BJ (cell line): ENCODE measurements at regions not wholly inside any gene's neighbourhood (a gene's known extent, or its start where the extent isn't known, plus 50 kb on each side); places are given as distances from the start of the nearest gene placed in this dataset.

Experiments used
- CTCF ChIA-PET: fragments of 350-600 bp; formaldehyde crosslinking; extraction: SDS; loops from one replicate; lab custom pipeline; 2021; ENCODE audit warnings: antibody characterized with exemption, inconsistent platforms; lab: Yijun Ruan, JAX
- POLR2A ChIA-PET: fragments of 300-600 bp; sonication (Branson Sonifier 250); formaldehyde crosslinking; extraction: SDS; loops from one replicate; lab custom pipeline; 2021; ENCODE audit warnings: antibody characterized with exemption; lab: Charles Lee
- DNase-seq: peaks from one replicate; pipeline ENCODE4 v3.0.0-alpha.2; 2011; ENCODE audit warnings: low read depth
- H3K27me3 ChIP-seq: 2 replicates; pipeline ENCODE4 v1.6.0; 2011; ENCODE audit warnings: low read length; ENCODE audit not compliant: control insufficient read depth, insufficient read depth
- H3K36me3 ChIP-seq: 2 replicates; pipeline ENCODE4 v1.5.1; 2011; ENCODE audit warnings: low read length; ENCODE audit not compliant: control insufficient read depth, insufficient read depth
- H3K4me3 ChIP-seq: 2 replicates; pipeline ENCODE4 v1.5.1; 2011; ENCODE audit warnings: low read depth, mild to moderate bottlenecking, control low read depth, low read length
- TF ChIP-seq, protein P1 (sequence below): IDR thresholded peaks from 2 replicates; pipeline ENCODE4 v1.5.1; 2011; ENCODE audit warnings: low read depth, mild to moderate bottlenecking, control low read depth, inconsistent platforms, low read length, moderate library complexity; ENCODE audit not compliant: insufficient read depth

DNA sequence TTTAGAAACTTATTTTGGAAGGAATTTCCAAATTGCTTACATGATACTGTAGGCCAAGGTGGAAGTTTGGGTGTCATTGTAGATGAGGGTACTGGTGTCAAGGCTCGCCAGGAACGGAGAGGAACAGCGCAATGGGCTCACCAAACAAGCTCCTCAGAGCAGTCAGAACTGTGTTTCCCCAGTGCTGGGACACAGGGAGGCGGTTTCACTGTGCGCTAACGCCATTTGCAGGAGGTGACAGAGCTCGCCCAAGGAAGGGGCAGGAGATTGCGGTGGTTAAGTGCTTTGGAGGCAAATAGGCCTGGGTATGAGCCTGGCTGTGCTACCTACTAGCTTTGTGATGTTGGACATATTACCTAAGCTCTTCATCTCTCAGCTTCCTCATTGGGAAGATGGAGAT lies 57.3 kb downstream of the HHEX start:
- Histone ChIP-seq H3K27me3 (no peaks in the 10 kb centered on the region; the same call in 1 of the 2 replicates), H3K36me3 (no peaks in the 10 kb centered on the region), H3K4me3 (no peak overlapping the region)
- TF ChIP-seq, protein P1, sequence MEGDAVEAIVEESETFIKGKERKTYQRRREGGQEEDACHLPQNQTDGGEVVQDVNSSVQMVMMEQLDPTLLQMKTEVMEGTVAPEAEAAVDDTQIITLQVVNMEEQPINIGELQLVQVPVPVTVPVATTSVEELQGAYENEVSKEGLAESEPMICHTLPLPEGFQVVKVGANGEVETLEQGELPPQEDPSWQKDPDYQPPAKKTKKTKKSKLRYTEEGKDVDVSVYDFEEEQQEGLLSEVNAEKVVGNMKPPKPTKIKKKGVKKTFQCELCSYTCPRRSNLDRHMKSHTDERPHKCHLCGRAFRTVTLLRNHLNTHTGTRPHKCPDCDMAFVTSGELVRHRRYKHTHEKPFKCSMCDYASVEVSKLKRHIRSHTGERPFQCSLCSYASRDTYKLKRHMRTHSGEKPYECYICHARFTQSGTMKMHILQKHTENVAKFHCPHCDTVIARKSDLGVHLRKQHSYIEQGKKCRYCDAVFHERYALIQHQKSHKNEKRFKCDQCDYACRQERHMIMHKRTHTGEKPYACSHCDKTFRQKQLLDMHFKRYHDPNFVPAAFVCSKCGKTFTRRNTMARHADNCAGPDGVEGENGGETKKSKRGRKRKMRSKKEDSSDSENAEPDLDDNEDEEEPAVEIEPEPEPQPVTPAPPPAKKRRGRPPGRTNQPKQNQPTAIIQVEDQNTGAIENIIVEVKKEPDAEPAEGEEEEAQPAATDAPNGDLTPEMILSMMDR, result no peak
- ChIA-PET POLR2A (no interaction called here), CTCF (no interaction called here)
- no peak for DNase-seq

DNA sequence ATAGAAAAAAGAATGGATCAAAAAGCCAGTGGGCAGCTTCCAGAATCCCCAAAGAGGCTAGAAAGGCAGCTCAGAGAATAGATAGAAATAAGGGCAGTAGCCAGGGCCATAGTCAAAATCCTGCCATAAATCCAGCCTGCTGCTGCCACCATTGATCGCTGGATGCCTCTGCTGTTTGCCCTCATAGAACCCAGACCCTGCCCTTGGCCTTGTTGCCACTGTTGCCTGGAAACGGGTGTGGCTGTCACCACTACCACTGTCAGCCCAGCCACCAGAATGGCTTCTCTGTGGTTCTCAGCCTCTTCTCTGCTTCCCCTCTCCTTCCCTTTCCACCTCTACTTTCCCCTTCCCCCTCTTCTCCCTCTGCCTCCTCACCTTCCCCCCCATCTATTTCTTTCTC lies 57.8 kb downstream of the HHEX start:
- no peak for DNase-seq
- POLR2A ChIA-PET, result no interaction called here
- Histone ChIP-seq H3K36me3 (no peaks in the 10 kb centered on the region), H3K27me3 (no peaks in the 10 kb centered on the region; the same call in 1 of the 2 replicates), H3K4me3 (no peak overlapping the region)
- CTCF ChIA-PET, result interaction anchor here (0.6 to 0.7 kb wide), 3 partner anchors 12 to 674 kb away, joined by 3 read pairs; no protein-coding TSS in a partner anchor
- TF ChIP-seq, protein P1, result no peak

DNA sequence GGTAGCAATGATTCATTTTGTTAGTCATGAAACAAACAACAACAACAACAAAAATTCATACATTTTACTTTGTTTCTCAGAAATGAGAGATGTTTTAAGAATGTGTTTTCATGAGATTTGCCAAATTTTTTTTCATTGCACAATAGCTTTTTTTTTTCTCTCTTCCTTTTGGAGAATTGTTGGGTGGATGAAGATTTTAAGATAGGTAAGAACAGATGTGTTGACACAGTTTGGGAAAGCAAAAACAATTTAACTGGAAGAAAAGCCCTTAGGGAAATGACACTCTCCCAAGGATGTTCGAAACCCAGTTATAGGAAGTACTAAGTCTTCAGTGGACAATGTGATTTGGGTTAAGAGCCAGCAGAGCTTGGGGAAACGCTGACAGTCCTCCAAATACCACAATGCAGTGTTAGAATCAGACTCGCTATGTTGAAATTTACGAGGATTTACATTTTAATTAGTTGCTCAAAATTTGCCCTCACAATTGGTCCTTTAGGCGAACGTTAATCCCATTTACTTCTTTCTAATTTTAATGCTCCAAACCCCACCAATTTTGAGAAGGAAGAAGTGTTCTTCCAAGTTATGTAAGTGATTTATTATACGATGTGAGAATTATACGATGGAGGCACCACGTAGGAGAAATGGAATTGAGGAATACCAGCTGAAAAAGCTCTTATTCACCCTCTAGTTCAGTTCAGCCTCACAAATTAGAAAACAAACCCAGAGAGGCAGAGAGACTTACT lies 61.2 kb downstream of the HHEX start:
- peak; percentile 73 for DNase-seq
- POLR2A ChIA-PET, result interaction anchor here (0.6 kb wide), 1 partner anchor 1099 kb away, joined by 11 read pairs; no protein-coding TSS in a partner anchor
- Histone ChIP-seq H3K4me3 (no peak overlapping the region), H3K27me3 (no peaks in the 10 kb centered on the region), H3K36me3 (no peaks in the 10 kb centered on the region)
- CTCF ChIA-PET, result interaction anchor here (1.2 kb wide), 1 partner anchor 10 kb away, joined by 3 read pairs; no protein-coding TSS in a partner anchor
- TF ChIP-seq, protein P1, result no peak

DNA sequence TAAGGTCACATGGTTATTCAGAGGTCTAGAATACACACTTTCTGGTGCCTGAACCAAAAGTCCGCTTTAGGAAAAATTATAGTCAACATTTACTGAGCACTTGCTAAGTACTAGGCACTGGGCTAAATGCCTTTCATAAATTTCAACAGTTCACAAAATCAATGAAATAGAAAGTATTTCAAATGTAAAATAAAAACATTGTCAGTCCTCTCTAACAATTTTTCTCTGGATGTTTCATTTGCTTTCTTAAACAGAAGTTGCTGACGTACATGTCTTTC lies 61.7 kb downstream of the HHEX start:
- ChIA-PET POLR2A (no interaction called here), CTCF (interaction anchor here (0.6 to 1.2 kb wide), 2 partner anchors 11 to 133 kb away, joined by 3 to 4 read pairs; no protein-coding TSS in a partner anchor)
- DNase-seq, result no peak
- TF ChIP-seq, protein P1, result no peak
- no peak overlapping the region for H3K4me3 ChIP-seq
- H3K36me3 ChIP-seq, result no peaks in the 10 kb centered on the region
- H3K27me3 ChIP-seq, result no peaks in the 10 kb centered on the region

DNA sequence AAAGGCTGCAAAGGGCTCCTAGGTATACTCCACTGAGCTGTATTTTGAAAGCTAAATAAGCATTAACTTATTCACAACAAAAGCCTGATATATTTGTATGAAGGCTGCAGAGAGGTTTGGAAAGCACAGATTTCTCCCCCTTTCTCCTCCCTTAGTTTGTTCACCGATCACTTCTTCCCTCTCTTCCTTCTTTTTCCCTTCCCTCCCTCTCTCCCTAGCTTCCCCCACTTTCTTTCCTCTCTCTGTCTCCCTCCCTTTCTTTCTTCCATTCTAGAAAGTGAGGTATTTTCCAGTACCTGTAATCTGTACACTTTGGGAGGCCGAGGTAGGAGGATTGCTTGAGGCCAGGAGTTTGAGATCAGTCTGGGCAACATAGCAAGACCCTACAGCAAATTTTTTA lies 62.1 kb downstream of the HHEX start:
- DNase-seq, result no peak
- ChIA-PET CTCF (interaction anchor here (0.6 to 1.2 kb wide), 3 partner anchors 133 to 543 kb away, joined by 3 to 4 read pairs (median 4); no protein-coding TSS in a partner anchor), POLR2A (no interaction called here)
- TF ChIP-seq, protein P1, result no peak
- Histone ChIP-seq H3K4me3 (no peak overlapping the region), H3K36me3 (no peaks in the 10 kb centered on the region), H3K27me3 (no peaks in the 10 kb centered on the region)
